NCI-H748 (cell line): ENCODE measurements at regions not wholly inside any gene's neighbourhood (a gene's known extent, or its start where the extent isn't known, plus 50 kb on each side); places are given as distances from the start of the nearest gene placed in this dataset.

Experiments used
- DNase-seq: peaks from one replicate; lab custom pipeline; 2025; ENCODE audit not compliant: unreplicated experiment; lab: John Stamatoyannopoulos, UW

DNA sequence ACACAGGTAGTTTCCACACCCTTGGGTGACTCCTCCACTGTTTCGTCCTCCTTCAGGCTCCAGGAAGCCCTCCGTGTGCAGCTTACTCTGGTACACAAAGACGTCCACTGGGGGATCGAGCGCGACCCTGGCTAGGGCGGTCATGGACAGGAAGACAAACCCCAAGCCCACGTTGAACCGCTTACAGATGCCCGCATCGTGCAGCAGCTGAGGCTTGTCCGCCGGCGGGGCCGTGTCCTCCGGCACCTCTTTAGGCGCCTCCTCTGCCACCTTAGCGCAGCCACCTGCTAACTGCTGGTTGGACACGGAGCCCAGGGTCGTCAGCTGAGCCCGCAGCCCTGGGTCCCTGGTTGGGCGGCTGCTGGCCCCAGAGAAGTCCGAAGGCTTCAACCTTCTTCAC lies 309.0 kb upstream of the BTBD3 start:
- DNase-seq = no peak

- no peak for DNase-seq
Observed at GRCh38 chr20:11624704-11625103, 293.0 kb upstream of the BTBD3 start.

GRCh38 chr20:11626551-11626950 lies 291.1 kb upstream of the BTBD3 start:
- peak; percentile 63 for DNase-seq

DNA sequence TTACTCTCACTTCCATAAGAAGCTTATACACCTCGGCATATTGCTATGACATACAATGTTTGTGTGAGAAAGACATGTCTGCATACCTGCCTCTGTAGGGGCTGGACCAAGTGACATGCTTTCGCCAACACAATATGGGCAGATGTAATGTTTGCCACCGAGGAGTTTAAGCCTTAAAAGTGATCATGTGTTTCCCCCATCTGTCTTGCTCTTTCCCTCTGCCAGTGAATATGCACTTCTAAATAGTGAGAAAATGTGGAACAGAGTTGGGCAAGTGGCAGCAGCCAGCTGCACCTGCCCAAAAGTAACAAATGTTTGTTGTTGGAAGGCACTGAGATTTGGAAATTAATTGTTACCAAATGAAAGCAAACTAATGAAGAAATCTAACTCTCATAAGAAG lies 274.8 kb upstream of the BTBD3 start:
- no peak for DNase-seq

DNA sequence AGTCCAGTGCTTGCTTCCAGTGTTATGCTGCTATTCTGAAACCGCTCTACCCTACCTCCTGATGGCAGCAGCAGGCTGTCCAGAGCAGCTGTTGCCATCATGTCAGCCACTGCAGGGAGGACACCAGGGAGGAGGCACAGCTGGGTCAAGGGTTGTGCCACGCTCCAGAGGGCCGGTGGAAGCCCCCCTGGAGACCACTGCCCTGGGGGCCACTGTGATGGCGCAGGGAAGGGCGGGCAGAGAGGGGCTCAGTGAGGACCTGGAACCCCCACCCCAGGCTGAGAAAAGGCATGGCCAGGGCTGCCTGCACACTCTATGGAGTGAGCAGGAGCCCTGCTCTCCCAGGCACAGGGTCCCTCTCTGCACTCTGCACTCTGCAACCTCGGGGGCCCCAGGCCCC lies 271.3 kb upstream of the BTBD3 start:
- no peak for DNase-seq

DNA sequence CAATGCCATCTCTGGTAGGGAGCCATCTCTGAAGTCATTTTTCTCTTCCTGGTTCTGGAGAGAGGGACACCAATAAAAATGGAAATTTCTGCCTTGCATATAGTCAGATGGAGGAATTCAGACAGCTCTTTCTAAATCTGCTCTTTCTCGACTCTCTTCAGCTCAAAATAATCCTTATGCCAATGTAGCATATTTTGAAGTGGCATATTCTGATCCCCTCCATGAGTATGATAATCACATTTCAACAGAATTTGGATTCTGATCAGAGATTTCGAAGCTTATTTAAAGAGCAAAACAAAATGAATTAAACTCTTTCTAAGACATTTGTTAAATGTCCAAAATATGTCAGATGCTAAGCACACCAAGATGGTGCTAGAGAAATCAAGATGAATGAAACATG lies 267.1 kb upstream of the BTBD3 start:
- no peak for DNase-seq

DNA sequence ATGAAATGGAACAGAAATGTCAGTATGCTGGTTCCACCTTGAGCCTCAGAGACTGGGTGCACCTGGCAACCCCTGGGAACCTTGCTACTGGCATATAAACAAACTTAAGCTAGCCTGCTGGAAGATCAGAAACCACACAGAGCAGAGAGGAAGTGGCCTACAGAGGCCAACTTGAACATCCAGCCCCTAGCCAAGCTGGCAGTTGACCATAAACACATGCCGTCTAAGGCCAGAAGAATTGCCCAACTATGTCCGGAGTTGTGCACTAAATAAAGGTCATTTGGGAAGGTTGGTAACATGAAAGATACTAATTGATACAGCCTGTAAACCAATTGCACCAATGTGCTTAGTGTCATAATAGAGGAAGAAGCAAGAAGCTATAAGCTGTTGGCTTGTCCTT lies 266.6 kb upstream of the BTBD3 start:
- no peak for DNase-seq

DNA sequence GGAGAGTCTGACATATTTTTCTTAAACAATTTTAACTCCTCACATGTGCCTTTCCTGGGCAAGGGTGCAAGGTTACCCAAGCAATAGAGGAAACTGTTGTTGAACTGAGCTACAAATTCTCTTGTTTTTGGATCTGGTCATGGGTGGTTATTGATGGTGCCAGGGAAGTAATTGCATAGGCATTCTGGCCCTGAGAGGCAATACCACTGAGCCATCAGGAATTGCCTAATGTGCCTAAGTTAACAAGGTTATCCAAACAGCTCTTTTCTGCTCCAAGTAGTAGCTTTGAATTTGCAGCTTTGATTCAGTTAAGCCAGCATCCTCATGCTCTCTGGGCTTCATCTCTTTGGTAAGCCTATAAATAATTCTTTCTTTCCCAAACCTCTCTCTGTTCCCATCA lies 266.0 kb upstream of the BTBD3 start:
- no peak for DNase-seq

DNA sequence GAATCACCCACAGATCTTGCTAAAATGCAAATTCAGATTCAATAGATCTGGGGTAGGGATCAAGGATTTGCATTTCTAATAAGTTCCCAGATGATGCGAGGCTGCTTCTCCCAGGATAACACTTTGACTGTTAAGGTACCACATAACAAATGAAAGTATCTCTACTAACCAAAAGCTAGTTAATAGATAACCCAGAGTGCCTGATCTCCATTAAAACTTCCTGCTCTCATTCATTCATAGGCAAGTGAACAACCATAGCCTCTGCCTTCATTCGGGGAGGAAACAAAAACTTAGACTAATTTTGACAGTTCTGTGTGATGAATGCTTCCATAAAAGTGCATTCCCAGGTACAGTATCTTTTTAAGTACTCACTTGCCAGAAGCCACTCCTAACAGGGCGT lies 265.6 kb upstream of the BTBD3 start:
- no peak for DNase-seq

DNA sequence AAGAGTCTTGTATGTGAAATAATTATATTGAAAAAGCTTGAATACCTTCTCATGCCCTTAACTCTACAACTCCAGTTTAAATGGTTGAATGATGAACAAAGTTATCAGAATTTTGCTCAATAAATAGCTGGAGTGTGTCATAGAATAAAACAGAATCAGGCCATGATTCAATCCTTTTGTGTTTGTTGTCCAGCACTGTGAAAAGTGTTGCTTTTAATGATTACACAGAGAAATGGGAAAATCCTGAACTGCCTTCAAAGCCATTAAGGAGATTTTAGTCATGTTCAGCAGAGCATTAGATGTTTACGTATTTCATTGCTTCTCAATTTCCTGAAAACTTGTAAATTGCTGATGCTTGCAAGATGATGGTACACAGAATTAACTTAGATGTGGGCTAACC lies 262.9 kb upstream of the BTBD3 start:
- DNase-seq = no peak

DNA sequence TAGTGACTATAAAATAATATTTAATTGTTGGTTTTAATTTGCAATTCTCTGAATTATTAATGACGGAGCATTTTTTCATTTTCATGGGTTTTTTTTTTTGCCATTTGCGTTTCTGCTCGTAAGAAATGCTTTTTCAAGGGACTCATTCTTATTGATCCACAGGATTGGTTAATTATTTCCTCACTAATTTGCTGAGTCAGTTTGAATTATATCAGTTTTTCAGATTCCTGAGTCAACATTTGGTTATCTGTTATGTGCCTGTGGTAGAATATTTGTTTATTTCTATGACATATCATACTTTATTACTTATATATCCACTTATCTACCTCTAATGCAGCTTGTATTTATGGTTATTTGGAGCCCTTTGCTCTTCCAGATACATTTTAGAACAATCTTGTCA lies 257.0 kb upstream of the BTBD3 start:
- DNase-seq = no peak

GRCh38 chr20:11671015-11671511 lies 246.6 kb upstream of the BTBD3 start:
- DNase-seq = peak; percentile 58

- DNase-seq = no peak
Observed at GRCh38 chr20:11672959-11673358, 244.7 kb upstream of the BTBD3 start.

DNA sequence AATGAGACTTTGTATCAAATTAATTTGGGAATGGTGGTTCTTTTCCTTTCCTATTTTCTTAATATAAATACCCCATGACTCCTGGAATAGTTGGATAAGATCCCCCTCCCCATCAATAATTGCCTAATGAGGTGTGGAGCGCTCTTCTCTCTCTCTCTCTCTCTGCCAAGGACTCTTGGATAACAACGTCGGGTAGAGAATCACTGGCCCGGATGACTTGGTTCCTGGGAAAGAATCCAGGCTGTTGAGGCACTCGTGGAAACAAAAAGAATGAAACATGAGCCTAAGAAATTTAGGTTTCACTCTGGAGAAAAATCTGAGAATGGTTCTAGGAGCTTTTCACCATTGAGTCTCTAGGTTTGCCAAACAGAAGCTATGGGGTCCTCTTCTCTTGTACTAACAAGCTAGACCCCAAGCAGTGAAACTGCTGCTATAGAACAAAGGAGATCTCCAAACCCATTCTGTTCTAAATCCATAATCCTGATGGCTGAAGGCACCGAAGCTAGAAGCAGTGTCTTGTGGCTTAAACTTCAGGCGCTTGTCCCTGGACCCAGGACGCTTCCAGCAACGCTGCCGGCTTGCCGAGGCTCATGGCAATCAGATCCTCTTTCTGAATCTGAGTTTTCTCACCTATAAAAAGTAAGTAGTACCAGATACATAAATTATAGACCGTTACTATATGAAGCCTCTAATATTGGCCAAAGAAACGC lies 241.6 kb upstream of the BTBD3 start:
- no peak for DNase-seq

DNA sequence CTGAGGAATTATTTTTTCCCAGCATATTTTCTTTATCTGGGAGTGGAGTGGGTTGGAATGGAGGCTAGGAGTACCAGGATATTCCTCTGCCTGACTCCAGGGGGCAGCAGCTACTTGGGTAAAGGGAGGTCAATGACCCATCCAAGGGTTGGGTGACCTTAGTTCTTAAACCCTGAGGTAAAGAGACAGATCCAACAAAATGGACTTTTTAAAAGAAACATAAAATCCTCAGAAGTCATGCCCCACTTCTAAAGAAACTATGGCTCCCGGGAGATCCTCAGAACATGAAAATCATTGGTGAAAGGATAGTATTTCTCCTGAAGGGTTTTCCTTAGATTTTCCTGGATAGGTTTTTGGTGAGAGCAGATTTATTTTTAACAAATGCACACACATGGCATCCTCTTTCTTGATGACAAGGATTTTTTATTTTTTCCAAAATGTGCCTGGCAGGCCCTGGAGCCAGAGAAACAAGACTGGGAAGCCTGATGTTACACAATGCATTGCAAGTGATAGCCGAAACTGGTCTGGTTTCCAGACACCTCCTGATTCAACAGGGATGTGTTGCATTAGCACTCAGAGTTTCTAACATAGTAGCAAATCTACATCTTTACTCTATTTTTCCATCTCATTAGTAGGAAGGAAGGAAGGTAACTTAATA lies 240.9 kb upstream of the BTBD3 start:
- peak; percentile 81 for DNase-seq

- DNase-seq = no peak
Observed at GRCh38 chr20:11677428-11677827, 240.3 kb upstream of the BTBD3 start.

DNA sequence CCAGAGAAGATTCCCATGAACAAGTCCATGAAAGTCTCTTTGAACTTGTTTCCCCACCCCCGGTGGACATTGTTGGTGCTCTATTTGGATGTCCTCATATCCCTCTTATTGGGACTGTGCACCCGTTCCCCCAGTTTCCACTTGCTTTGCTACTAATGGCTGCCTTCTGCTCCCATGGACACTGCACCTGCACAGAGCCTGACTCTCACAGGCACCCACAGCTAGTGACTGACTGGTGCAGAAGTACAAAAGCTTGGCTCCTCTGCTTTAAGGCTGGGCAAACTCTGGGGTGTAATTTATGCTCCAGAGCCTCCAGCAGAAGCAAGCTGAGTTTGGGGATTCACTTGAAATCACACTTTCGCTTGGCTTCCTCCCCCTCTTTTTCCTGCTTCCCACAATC lies 239.9 kb upstream of the BTBD3 start:
- no peak for DNase-seq

GRCh38 chr20:11682285-11682684 lies 235.4 kb upstream of the BTBD3 start:
- peak; percentile 70 for DNase-seq

DNA sequence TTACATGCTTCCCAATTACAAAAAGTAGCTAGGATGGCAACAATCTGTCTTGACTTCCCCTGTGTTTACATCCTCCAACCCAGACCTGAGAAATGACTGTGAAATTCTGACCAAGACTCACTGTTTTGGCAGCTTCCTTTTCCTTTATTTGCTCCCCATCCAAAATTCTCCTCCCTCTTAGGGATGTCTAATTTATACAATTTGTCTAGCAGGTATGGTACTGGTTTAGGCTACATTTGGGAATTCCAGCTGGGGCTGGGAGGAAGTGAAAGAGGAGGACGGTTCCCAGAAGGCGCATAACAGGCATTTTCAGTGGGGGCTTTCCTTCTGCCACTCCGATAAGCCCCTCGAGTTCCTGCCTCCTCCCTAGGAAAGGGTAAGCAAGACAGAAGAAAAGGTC lies 231.5 kb upstream of the BTBD3 start:
- no peak for DNase-seq

GRCh38 chr20:11686820-11687543 lies 230.7 kb upstream of the BTBD3 start:
- peak; percentile 91 for DNase-seq

DNA sequence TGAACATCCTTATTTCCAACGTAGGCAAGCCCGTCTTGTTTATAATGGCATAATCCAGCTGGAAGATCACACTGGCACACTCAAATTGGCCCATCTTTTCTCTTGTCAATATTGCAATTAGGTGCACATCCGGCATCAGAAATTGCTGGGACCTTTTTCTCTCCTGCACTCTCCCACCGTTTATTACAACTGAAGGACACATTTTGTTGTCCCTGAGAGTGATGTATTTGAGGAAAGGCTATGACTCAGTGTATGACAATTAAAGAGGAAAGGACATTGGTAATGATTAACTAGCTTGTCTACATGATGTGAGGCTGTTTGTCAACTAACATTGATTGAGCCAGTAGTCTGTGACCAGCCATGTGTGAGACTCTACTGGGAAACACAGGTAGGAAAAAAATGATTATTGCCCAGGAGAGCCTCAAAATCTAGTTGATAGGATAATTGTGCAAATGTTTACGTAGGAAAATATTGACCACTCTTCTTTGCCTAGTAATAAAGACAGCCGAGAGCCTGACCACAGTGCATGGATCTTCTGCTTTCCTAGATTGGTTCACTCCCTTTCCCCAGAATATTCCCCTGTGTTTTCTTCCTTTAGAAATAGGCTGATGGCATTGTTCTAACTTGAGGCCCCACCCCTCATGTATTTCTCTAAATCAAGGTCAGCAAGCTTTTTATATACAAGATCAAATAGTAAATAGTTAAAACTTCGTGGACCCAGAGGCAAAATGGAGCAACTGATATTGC lies 230.0 kb upstream of the BTBD3 start:
- DNase-seq = peak; percentile 91
